Tongue (tissue), 1 donor: ENCODE measurements at regions not wholly inside any gene's neighbourhood (a gene's known extent, or its start where the extent isn't known, plus 50 kb on each side); places are given as distances from the start of the nearest gene placed in this dataset.
A peak's percentile ranks its signal among the peaks of the same experiment; 100 is the strongest.
"Not testable (repeated sequence)": the region's sequence is repeated elsewhere in the genome, so short reads cannot be mapped to it uniquely, and the experiment has no call there.

Experiments
- DNase-seq: peaks from one replicate; pipeline ENCODE4 v3.0.0-alpha.2; 2015

DNA sequence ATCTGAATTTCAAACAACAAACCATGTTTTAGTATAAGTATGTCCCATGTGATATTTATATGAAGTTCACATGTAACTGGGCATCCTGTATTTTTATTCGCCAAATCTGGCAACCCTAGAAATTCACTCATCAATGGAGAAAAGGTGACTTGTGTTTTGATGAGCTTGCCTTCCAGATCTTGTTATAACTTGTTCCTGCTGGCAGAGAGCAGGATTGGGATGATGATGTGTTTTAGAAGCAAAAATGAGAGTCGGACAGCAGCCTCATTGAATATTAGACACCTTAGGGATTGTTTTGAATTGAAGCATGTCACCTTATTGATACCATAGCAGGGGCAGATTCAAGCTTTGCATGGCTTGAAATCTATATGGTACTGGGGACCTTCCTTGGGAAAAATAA lies 85.4 kb upstream of the MED13 start:
- no peak for DNase-seq

DNA sequence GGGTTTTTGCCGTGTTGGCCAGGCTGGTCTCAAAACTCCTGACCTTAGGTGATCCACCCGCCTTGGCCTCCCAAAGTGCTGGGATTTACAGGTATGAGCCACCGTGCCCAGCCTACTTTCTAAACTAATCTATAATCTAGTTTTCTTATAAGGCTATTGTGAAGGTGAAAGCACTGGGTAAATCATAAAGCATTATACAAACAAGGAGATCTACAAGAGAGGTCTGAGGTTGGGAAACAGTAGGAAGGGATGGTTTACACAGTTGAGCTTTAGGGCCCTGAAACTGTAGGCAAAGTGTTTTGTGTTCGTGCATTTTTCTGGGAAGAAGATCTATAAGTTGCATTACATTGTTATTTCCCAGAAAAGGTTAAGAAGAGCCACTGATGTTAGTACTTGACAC lies 84.9 kb upstream of the MED13 start:
- no peak for DNase-seq

DNA sequence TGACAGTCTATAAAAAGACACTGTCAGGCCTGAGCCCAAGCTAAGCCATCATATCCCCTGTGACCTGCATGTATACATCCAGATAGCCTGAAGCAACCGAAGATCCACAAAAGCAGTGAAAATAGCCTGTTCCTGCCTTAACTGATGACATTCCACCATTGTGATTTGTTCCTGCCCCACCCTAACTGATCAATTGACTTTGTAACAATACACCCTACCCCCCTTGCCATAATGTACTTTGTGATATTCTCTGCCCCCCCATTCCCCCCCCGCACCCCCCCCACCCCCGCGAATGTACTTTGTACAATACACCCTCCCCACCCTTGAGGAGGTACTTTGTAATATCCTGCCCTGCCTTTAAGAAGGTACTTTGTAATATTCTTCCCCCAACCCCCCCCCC lies 82.2 kb upstream of the MED13 start:
- no peak for DNase-seq

DNA sequence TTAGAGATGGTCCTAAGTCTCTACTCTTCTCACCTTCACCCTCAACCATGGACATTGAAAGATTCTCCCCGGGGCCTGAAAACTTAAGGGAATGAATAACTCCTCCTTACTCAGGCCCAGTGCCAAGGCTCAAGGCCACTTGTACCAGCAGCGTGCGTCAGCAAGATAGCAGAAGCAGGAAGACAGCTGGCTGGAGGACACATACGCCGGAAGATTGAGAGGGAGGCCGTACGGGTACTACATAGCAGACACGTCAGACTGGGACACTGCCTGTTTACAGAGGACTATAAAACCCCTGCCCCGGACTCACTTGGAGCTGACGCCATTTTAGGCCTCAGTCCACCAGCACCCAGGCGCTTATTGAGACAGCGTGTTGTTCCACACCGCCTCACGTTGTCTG lies 75.8 kb upstream of the MED13 start:
- DNase-seq: peak; percentile 36

DNA sequence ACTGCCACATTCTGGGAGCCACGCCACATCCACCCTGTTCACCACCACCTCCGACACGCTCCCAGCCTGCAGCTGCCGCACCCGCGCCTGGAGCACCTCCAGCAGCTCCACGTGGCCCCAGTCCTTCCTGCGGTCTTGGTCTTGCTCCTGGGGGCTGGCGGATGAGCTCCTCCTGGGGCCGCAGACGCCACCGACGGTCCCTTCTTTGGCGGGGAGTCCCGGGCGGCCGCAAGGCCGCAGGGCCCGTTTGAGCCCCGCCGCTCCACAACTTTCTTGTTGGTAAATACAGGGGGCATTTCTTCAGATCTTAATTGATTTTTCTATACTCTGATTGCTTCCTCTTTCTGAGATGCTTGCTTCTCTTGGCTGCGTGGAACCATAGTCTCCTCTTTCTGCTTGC lies 75.3 kb upstream of the MED13 start:
- no peak for DNase-seq

DNA sequence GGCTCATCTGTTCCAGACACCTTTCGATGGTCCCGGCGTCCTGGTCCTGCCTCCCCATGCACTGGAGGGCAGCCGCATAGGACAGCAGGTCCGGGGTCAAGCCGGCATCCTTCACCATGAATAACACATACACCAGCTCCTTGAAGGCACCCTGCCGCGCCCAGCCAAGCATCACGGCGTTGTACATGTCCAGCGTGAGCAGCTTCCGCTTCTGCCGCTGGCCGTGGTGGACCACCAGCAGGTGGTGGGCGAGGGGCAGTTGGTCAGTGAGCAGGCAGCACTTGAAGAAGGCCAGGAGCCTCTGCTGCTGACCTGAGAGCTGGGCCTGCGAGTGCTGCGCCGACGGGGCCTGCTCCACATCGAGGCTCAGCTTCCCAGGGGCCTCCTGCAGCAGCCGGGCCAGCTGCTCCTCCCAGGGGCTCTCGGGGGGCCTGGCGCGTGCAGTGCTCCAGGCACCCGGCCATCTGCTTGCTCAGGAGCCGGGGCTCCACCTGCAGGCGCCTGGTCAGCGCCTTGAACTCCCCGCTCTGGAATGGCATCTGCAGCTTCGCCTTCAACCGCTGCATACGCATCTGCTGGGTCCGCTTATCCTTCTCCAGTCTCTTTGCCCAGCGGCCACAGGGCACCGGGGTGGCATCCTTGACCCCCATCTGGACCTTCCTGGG lies 74.7 kb upstream of the MED13 start:
- DNase-seq: not testable (repeated sequence)

DNA sequence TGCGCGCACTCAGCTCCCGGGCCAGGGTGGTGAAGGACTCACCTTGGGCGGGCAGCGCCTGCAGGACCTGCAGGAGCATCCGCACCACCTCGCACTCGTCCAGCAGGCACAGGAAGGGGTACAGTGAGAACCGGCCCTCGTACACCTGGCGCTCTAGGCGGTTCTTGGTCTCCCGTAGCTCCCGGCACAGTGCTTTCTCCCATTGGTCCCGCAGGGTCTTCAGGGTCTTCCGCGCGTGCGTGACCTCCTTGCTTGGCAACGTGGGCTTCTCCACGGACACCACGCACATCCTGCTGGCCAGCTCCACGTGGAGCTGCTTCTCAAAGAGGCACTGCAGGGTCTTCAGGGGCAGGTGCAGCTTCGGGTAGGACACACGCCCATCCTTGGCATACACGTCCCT lies 74.1 kb upstream of the MED13 start:
- no peak for DNase-seq

DNA sequence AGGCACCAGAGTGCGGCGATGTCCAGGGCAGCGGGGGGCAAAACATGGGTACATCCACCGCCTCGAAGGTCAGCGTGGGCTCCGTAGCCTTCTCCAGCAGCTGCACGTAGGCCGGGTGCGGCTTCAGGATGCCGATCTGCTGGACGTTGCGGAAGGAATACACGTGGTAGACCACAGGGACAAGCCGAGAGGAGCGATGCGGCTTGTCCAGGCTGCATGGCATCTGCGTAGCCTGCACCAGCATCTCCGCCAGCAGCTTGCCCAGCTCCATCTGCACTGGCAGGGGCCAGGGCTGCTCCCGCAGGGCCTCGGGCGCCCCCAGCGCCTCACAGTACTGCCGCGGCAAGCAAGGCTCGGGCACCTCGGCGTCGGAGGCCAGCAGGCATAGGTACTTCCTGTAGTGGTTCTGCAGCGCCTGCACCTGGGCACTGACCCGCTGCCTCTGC lies 73.6 kb upstream of the MED13 start:
- not testable (repeated sequence) for DNase-seq

DNA sequence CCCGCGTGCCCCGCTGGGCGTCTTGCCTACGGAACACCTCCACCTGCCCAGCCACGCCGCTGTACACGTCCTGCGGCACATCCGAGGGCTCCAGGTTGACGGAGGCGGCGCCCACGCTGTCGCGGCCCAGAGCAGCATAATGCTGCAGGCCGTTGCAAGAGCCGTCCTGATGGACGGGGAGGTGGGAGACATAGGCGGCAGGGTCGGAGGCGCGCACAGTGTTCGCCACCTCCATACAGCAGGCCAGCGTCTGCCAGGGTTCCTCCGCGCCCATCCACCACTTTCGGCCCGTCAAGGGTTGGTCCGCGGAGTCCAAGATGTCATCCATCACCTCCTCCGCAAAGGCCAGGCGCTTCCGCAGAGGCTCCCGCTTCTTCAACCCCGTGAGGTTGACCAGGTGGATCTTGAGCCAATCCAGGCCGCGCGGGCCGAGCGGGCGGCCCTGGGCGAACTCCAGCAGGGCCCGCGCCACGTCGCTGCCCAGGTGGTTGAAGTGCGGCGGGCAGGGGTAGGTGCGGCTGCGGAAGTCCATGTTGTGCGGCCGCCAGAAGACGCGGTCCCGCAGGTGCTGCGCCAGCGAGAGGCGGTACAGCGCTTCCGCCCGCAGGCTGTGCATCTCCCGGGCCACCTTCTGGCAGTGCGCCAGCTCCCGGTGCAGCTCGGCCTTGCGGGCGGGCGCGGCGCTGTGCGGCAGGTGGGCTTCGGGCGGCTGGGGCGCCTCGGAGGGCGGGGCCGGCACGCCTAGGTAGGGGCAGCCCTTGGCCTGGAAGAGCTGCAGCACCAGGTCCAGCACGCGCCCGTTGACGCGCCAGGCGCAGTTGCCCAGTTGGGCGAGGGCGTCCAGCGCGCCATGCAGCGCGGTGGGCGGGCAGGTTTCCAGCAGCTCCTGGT lies 72.9 kb upstream of the MED13 start:
- not testable (repeated sequence) for DNase-seq

DNA sequence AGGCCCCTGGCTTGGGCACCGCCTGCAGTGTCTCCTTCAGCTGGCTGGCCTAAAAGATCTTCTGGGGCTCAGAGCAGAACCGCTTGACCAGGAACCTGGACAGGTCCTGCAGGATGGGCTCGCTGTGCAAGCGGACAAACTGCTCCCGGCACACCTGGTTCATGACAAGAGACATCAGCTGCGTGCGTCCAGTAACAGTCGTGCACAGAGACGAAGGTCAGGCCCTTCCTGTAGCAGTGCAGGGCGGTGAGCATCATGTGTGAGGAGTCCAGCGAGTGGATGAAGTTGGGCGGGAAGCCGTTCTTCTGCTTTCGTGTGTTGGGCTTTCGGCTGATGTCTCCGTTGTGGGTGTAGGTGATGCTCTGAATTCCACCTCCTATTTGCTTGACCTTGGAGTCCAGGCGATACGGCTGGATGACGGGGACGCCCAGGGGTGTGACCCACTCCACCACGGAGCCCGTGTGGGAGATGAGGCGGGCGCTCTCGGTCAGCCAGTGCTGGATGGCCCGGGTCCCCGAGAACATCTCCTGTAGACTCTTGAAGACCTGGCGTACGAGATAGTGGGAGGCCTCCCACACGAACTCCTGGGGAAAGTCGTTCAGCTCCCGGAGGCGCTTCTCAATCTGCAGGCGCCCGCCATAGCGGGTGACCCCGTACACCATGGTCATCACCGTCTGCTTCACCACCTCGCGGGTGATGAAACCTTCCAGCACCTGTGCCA lies 72.1 kb upstream of the MED13 start:
- DNase-seq: not testable (repeated sequence)

DNA sequence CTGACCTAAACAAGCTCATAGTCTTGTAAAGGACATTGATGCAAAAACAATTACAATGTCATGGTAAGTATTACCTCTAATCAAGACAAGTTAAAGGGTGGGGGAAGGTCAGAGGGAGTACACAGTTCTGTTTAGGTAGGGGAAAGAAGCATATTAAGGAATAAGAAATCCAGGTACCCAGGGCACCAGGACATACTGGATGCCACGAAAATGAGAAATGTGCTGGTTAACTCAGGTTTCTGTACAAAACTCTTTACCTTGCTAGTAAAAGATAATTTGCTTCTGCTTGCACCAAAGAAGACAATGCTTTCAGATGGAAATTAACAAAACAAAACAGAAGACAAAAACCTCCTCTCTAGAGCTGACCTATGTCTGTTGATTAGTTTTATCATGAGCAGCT lies 70.7 kb upstream of the MED13 start:
- no peak for DNase-seq

DNA sequence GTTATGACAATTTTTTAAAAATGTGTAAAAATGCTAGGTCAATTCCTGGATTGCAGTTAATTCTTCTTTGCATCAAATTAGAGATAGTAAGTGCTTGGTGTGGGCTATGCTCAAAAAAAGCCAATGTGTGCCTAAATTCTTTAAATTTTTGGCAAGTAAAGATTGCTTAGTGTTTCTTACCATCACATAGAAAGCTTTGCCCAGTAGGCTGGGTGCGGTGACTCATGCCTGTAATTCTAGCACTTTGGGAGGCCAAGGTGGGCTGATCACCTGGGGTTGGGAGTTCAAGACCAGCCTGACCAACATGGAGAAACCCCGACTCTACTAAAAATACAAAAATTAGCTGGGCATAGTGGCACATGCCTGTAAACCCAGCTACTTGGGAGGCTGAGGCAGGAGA lies 70.0 kb upstream of the MED13 start:
- DNase-seq: not testable (repeated sequence)

DNA sequence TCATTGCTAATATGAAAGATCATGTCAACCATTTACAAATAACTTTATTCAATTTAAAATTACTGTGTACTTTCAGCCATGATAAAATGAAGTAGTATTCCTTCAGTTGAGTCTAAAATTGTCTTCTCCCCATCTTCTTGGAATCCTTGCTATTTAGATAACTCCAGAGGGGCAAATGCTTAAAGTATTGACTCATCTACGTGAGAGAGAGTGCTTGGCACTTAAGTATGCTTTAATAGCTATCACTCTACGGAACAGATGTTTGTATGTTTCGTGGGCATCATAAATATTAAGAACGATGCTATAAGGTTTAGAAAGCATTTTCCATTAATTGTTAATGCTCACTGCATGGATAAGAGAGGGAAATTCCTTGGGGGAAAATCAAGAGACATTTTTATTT lies 69.3 kb upstream of the MED13 start:
- DNase-seq: no peak

DNA sequence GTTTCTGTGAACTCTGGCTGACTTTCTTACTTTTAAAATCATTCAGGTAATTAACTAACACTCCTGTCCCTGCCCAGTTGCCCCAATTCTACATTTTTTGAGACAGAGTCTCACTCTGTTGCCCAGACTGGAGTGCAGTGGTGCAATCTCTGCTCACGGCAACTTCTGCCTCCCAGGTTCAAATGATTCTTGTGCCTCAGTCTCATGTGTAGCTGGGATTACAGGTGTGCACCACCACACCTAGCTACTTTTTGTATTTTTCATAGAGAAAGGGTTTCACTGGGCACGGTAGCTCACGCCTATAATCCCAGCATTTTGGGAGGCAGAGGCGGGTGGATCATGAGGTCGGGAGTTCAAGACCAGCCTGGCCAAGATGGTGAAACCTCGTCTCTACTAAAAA lies 66.2 kb upstream of the MED13 start:
- DNase-seq: not testable (repeated sequence)

DNA sequence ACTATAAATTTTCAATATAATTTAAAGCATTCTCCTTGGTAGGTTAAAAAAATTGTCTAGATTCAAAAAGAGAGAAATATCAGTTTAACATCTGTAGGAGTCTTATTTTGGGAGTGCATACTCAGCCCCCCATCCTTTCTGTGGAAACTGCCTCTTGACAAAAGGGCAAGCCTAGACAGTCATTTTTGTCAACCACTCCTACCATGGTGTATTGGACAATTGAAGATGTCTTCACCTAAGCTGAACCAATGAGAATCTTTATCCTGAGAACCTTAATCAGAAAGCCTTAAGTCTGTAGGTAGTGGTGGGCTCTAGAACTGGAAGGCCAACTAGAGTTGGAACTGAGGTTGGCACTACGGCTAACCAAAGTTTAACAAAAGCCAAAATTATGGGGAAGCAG lies 65.7 kb upstream of the MED13 start:
- DNase-seq: no peak

DNA sequence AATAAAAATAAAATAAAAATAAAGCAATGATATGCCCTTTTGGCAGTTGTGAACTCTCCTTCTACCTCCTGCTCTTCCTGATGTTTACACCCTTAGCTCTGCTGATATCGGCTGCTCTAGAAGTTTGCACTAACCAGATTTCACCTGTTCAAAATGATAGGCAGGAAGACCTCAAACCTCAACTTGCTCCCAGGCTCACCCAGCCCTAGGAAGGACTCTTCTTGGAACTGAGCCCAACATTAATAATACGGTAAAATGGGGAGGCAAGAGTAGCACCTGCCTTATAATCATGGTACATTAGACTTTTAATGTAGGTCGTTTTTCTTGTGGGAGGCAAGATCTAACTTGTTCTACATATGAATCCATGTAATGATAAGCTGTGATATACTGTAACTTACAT lies 61.2 kb upstream of the MED13 start:
- no peak for DNase-seq

DNA sequence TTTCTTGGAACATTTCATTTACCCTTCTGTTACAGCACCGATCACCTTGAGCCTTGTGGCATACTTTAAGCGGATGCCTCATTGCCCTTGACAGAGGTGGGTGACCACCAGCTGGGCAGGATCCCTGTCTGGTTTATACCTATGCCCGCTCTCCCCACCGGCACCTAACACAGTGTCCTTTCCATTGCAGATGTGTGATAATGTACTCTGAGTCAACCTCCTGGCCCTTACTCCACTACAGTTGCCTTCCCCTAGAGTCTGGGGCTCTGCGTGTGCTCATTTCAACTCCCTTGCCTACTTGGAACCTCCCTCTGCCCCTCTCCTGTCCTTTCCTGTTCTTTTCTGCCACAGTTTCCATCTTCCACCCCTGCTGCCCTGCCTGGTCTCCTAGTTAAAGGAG lies 60.2 kb upstream of the MED13 start:
- no peak for DNase-seq

DNA sequence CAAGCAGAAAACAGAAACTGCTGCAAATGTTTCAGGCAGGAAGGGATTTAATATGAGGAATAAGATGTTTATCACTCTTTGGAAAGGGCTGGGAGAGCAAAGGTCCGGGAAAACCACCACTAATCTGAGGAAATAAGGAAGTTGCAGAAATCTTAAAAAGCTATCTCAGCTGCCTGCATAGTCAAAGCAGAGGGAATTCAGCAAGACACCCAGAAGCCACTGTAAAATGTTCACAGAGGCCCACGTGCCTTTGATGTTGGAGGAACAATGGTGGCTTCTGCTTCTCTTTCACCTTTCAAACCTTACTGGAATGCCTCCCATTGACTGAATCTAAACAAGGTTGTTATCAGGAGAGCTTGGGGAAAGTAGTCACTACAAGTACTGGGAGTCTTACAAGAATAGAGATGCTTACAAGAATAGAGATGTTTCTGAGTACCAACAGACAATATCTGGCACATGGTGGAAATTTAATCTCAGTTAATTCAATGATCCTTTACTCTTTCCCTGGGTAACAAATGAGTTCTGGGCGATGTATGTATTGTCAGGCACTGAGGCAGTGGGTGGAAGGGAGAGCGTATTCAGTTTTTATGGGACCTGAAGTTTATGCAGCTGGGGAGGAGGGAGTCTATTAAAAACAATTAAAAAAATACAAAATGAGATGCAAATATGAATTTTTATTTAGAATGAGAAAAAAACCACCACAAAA lies 56.1 kb upstream of the MED13 start:
- DNase-seq: no peak

DNA sequence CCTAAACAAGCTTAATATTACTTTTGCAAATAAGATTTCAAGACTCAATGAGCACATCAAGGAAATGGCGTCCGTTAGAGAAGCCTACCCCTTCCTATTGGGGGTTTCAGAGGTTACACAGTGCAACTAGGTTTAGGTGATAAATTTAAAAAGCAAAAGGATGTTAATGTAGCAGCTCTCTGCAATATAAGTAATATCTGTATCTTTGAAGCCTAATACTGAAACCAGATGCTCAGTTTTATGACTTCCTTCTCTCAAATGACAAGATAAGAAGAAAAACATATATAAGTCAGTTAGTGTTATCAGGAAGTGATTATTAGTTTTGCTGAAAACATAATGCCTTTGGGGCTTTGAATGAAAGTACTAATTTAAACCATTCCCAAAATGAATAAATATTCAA lies 54.3 kb upstream of the MED13 start:
- DNase-seq: no peak
